ENCODE measurements at regions not wholly inside any gene's neighbourhood (a gene's known extent, or its start where the extent isn't known, plus 50 kb on each side); places are given as distances from the start of the nearest gene placed in this dataset.

- TF ChIP-seq CTCF (IDR thresholded peaks at IDR 0.05; ENCODE audit: low read depth, low read length, poor library complexity, severe bottlenecking) = no peak
- TF ChIP-seq EZH2phosphoT487 (IDR thresholded peaks at IDR 0.05; ENCODE audit: borderline replicate concordance, low read length) = no peak
These were observed 150.0 kb downstream of the SHOX2 start for GRCh38 chr3:157956176-157956575.
